SU-DHL-6 (cell line): ENCODE measurements at regions not wholly inside any gene's neighbourhood (a gene's known extent, or its start where the extent isn't known, plus 50 kb on each side); places are given as distances from the start of the nearest gene placed in this dataset.

Experiments
- EZH2phosphoT487 ChIP-seq: fragments of 200-600 bp; sonication (generic), shearing (Covaris generic); conservative IDR thresholded peaks from 2 replicates; pipeline ENCODE4 v1.6.1; 2018; ENCODE audit warnings: mild to moderate bottlenecking, antibody characterized with exemption, low read length, moderate library complexity, mixed read lengths
- TF ChIP-seq, protein P1 (sequence below): fragments of 200-600 bp; sonication (generic); IDR thresholded peaks from one replicate; pipeline ENCODE4 v1.5.1; 2017; ENCODE audit warnings: antibody characterized with exemption, mild to moderate bottlenecking, low read length, moderate library complexity; ENCODE audit not compliant: insufficient read depth, poor library complexity, severe bottlenecking

DNA sequence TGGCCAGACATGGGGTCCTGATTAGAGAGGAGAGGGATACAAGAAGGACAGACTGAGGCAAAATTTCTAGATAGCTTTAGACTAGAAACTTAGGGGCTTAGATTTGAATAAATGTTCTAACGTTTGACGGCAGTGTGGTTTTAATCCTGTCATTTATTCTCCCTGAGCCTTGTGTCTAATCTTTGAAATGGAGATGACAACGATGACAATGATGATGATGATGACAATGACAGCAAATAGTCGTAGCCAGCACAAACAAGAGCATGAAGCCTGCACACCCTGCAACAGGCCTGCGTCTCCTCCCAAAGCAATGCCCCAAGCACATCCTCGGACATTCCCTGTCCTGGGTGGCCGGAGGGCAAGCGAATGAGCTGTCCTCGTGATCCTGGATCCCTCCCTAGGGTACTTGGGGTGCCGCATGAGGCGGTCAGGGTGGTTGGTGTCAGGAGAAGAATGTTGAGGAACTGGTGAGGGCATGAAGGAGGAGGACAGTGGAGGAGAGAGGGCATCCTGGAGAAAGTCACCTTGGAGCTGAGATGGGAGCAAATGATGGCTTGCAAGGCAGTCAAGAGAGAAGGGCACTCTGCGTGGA lies 502.1 kb upstream of the B3GAT1 start:
- TF ChIP-seq, protein P1, sequence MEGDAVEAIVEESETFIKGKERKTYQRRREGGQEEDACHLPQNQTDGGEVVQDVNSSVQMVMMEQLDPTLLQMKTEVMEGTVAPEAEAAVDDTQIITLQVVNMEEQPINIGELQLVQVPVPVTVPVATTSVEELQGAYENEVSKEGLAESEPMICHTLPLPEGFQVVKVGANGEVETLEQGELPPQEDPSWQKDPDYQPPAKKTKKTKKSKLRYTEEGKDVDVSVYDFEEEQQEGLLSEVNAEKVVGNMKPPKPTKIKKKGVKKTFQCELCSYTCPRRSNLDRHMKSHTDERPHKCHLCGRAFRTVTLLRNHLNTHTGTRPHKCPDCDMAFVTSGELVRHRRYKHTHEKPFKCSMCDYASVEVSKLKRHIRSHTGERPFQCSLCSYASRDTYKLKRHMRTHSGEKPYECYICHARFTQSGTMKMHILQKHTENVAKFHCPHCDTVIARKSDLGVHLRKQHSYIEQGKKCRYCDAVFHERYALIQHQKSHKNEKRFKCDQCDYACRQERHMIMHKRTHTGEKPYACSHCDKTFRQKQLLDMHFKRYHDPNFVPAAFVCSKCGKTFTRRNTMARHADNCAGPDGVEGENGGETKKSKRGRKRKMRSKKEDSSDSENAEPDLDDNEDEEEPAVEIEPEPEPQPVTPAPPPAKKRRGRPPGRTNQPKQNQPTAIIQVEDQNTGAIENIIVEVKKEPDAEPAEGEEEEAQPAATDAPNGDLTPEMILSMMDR: no peak
- no peak for TF ChIP-seq EZH2phosphoT487
